Endothelial cell of umbilical vein (primary cell): ENCODE measurements at regions not wholly inside any gene's neighbourhood (a gene's known extent, or its start where the extent isn't known, plus 50 kb on each side); places are given as distances from the start of the nearest gene placed in this dataset.
A peak's percentile ranks its signal among the peaks of the same experiment; 100 is the strongest.

Experiments
- BruUV-seq: library from RNA; stranded (reverse); fragments of 400-500 nt; replicated peaks from 2 replicates; lab custom pipeline; 2021; lab: Mats Ljungman, UMichigan
- CTCF ChIA-PET: fragments of 300-600, 350-600 bp; sonication (Branson Sonifier 250); formaldehyde crosslinking; loops from one replicate; lab custom pipeline; 2021; ENCODE audit warnings: antibody characterized with exemption, inconsistent platforms; lab: Charles Lee
- POLR2A ChIA-PET: fragments of 300-600, 350-600 bp; sonication (Branson Sonifier 250); formaldehyde crosslinking; loops from one replicate; lab custom pipeline; 2021; ENCODE audit warnings: antibody characterized with exemption, inconsistent platforms; lab: Charles Lee
- DNase-seq: peaks from one replicate; pipeline ENCODE4 v3.0.0-alpha.2; 2011; ENCODE audit warnings: low read depth, low spot score
- FAIRE-seq: peaks from 2 replicates; lab custom pipeline; 2011; peaks lifted over from hg19 to GRCh38; lab: Jason Lieb, UNC
- H2AFZ ChIP-seq: 2 replicates; pipeline ENCODE4 v1.6.0; 2012; ENCODE audit warnings: low read depth, low read length, control low read depth, inconsistent platforms
- H3K27ac ChIP-seq: 2 replicates; pipeline ENCODE4 v1.5.1; 2011; ENCODE audit warnings: low read depth, mild to moderate bottlenecking, control low read depth, low read length, moderate library complexity; ENCODE audit not compliant: insufficient read depth
- H3K27me3 ChIP-seq, 2 experiments: 2 replicates each; pipeline versions ENCODE4 v1.6.0 to v1.6.1; 2011; ENCODE audit warnings: low read length in 2 of 2, mixed read lengths in 1 of 2; ENCODE audit not compliant: control insufficient read depth in 2 of 2, insufficient read depth in 2 of 2
- H3K36me3 ChIP-seq, 2 experiments: 2 replicates in 1 of 2; 3 replicates in 1 of 2; pipeline ENCODE4 v1.5.1; 2011; ENCODE audit warnings: low read length in 2 of 2, mild to moderate bottlenecking in 1 of 2, moderate library complexity in 1 of 2; ENCODE audit not compliant: control insufficient read depth in 2 of 2, insufficient read depth in 2 of 2; ENCODE audit errors: extremely low read depth in 1 of 2
- H3K4me1 ChIP-seq: 3 replicates; pipeline ENCODE4 v1.5.1; 2011; ENCODE audit warnings: mild to moderate bottlenecking, low read length; ENCODE audit not compliant: control insufficient read depth, insufficient read depth; ENCODE audit errors: extremely low read depth
- H3K4me2 ChIP-seq: 2 replicates; pipeline ENCODE4 v1.6.1; 2011; ENCODE audit warnings: low read length, control low read depth, mixed read lengths; ENCODE audit not compliant: insufficient read depth
- H3K4me3 ChIP-seq, 3 experiments: fragments of 200-600 bp in 1 of 3; sonication (generic), shearing (Covaris generic) in 1 of 3; replicated peaks in 1 of 3; 2 replicates each; pipeline ENCODE4 v1.5.1; 2011 to 2016; ENCODE audit warnings: control low read depth in 3 of 3, low read length in 3 of 3, mild to moderate bottlenecking in 2 of 3, inconsistent platforms in 1 of 3, low read depth in 1 of 3, moderate library complexity in 1 of 3; ENCODE audit not compliant: insufficient read depth in 1 of 3
- H3K79me2 ChIP-seq: 2 replicates; pipeline ENCODE4 v1.6.0; 2012; ENCODE audit warnings: low read length, inconsistent platforms; ENCODE audit not compliant: control insufficient read depth, insufficient read depth
- H3K9ac ChIP-seq: replicated peaks from 2 replicates; pipeline ENCODE3; 2011; ENCODE audit warnings: low read length, control low read depth; ENCODE audit not compliant: insufficient read depth; ENCODE audit errors: extremely low read depth
- H3K9me1 ChIP-seq: replicated peaks from 3 replicates; pipeline ENCODE4 v1.6.0; 2011; ENCODE audit warnings: mild to moderate bottlenecking, low read length; ENCODE audit not compliant: control insufficient read depth, insufficient read depth; ENCODE audit errors: extremely low read depth
- H3K9me3 ChIP-seq: replicated peaks from 2 replicates; pipeline ENCODE4 v1.5.1; 2012; ENCODE audit warnings: low read length, inconsistent platforms; ENCODE audit not compliant: control insufficient read depth, insufficient read depth
- H4K20me1 ChIP-seq: replicated peaks from 2 replicates; pipeline ENCODE3; 2011; ENCODE audit warnings: mild to moderate bottlenecking, low read length; ENCODE audit not compliant: control insufficient read depth, insufficient read depth; ENCODE audit errors: extremely low read depth
- EZH2 ChIP-seq: IDR thresholded peaks from 2 replicates; pipeline ENCODE4 v1.6.1; 2012; ENCODE audit warnings: borderline replicate concordance, low read depth, mild to moderate bottlenecking, moderate library complexity, low read length, inconsistent platforms; ENCODE audit not compliant: severe bottlenecking
- MAX ChIP-seq: IDR thresholded peaks from 2 replicates; pipeline ENCODE4 v1.6.1; 2011; ENCODE audit not compliant: insufficient read depth, insufficient read length
- POLR2A ChIP-seq: IDR thresholded peaks from 2 replicates; pipeline ENCODE4 v1.6.1; 2012; ENCODE audit warnings: low read depth, mild to moderate bottlenecking, control low read depth, low read length
- POLR2AphosphoS5 ChIP-seq: IDR thresholded peaks from 2 replicates; pipeline ENCODE4 v1.6.1; 2012; ENCODE audit warnings: low read depth, mild to moderate bottlenecking, control low read depth, low read length, moderate library complexity; ENCODE audit not compliant: insufficient read depth
- dilution Hi-C: fragments of 300-500 bp; cut with MboI; formaldehyde crosslinking; loops from one replicate; pipeline ENCODE4 v1.15.0; 2019; ENCODE audit warnings: low sequenced_read_pairs; ENCODE audit not compliant: extremely low pct_ligation_motif_present
- intact Hi-C: fragments of 100-400 bp; cut with micrococcal nuclease; formaldehyde crosslinking; loops from one replicate; pipeline ENCODE4 v1.10.0; 2022

DNA sequence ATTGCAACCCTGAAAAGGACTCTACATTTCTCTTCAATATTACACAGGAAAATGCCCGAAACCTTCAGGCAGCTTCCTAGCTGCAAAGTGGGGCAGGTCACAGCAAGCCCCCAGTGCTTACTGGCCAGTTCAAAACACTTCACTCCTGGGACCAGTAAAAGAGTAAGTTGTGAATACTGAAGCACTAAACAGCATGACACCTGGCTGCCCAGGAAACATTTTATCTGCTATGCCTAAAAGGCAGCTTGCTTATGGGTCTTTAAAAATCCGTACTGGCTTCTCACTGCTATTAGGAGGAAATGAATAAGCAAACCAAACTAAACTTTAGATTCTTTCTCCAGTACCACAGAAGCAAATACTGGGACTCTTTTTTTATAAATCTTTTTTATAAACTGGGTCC lies 457.9 kb upstream of the ALCAM start:
- Histone ChIP-seq H3K4me1 (peaks cover 29% of the 10 kb centered on the region), H3K79me2 (peaks cover 19% of the 10 kb centered on the region), H2AFZ (peak overlapping the region; percentile 50), H3K9ac (peak overlapping the region; percentile 83), H4K20me1 (no peaks in the 10 kb centered on the region), H3K4me2 (peak overlapping the region; percentile 85), H3K9me1 (no peaks in the 10 kb centered on the region), H3K27me3 (no peaks in the 10 kb centered on the region), H3K4me3 (peak overlapping the region in 1 of 3 experiments; percentile 52), H3K27ac (peak overlapping the region; percentile 99), H3K36me3 (no peaks in the 10 kb centered on the region), H3K9me3 (peaks cover 3% of the 10 kb centered on the region)
- no peak for TF ChIP-seq EZH2
- CTCF ChIA-PET, result interaction anchor here (0.7 to 1.4 kb wide), 7 partner anchors 29 to 458 kb away, joined by 3 to 4 read pairs (median 3); partner anchors contain the start of gene ALCAM
- POLR2A ChIA-PET, result interaction anchor here (0.7 to 1.7 kb wide), 3 partner anchors 443 to 458 kb away, joined by 3 to 7 read pairs (median 3); partner anchors contain the start of gene ALCAM
- dilution Hi-C loops, result no loop called here
- FAIRE-seq (no peak), DNase-seq (no peak)
- intact Hi-C loops, result loop anchor here (1.0 to 5.0 kb wide), 3 partner anchors 280 to 609 kb away; partner anchors contain the start of gene ALCAM
- BruUV-seq, result no TSS peak

GRCh38 chr3:104909198-104909597 lies 457.5 kb upstream of the ALCAM start:
- Histone ChIP-seq H3K36me3 (no peaks in the 10 kb centered on the region), H3K27ac (peak overlapping the region; percentile 99), H2AFZ (peak overlapping the region; percentile 38), H3K4me2 (peak overlapping the region; percentile 85), H3K9ac (peak overlapping the region; percentile 83), H4K20me1 (no peaks in the 10 kb centered on the region), H3K27me3 (no peaks in the 10 kb centered on the region), H3K79me2 (peaks cover 14% of the 10 kb centered on the region), H3K9me1 (no peaks in the 10 kb centered on the region), H3K9me3 (peaks cover 3% of the 10 kb centered on the region), H3K4me1 (peaks cover 29% of the 10 kb centered on the region), H3K4me3 (peak overlapping the region in 1 of 3 experiments; percentile 52)
- intact Hi-C loops, result loop anchor here (1.0 to 5.0 kb wide), 3 partner anchors 280 to 608 kb away; partner anchors contain the start of gene ALCAM
- no TSS peak for BruUV-seq
- ChIA-PET POLR2A (interaction anchor here (1.4 to 1.7 kb wide), 2 partner anchors 453 to 458 kb away, joined by 3 to 7 read pairs; partner anchors contain the start of gene ALCAM), CTCF (interaction anchor here (0.6 to 1.4 kb wide), 8 partner anchors 29 to 461 kb away, joined by 3 to 4 read pairs (median 3); partner anchors contain the start of gene ALCAM)
- dilution Hi-C loops, result no loop called here
- TF ChIP-seq POLR2AphosphoS5 (peak; percentile 5), POLR2A (peak; percentile 31), MAX (no peak)
- FAIRE-seq (peak; percentile 73), DNase-seq (peak; percentile 85)
